Sigmoid colon (tissue), 6 donors: ENCODE measurements at regions not wholly inside any gene's neighbourhood (a gene's known extent, or its start where the extent isn't known, plus 50 kb on each side); places are given as distances from the start of the nearest gene placed in this dataset.

Experiments used
- DNase-seq: peaks from one replicate; pipeline ENCODE4 v3.0.0-alpha.2; 2019
- H3K27ac ChIP-seq, 4 donors: fragments of 200-600 bp; sonication (generic); one replicate each; pipeline ENCODE4 v1.5.1; 2016 to 2019; ENCODE audit warnings: mild to moderate bottlenecking in 1 of 4
- H3K27me3 ChIP-seq, 3 donors: fragments of 200-600 bp; sonication (generic); one replicate each; pipeline ENCODE4 v1.5.1; 2019; ENCODE audit warnings: mild to moderate bottlenecking in 1 of 3
- H3K36me3 ChIP-seq, 4 donors: fragments of 200-600 bp; sonication (generic); one replicate each; pipeline ENCODE4 v1.5.1; 2016 to 2019
- H3K4me1 ChIP-seq, 4 donors: fragments of 200-600 bp; sonication (generic); one replicate each; pipeline ENCODE4 v1.5.1; 2017 to 2019
- H3K4me3 ChIP-seq, 4 donors: fragments of 200-600 bp; sonication (generic); one replicate each; pipeline ENCODE4 v1.5.1; 2017 to 2019; ENCODE audit warnings: mild to moderate bottlenecking in 2 of 4, moderate library complexity in 1 of 4
- H3K9me3 ChIP-seq, 4 donors: fragments of 200-600 bp in 3 of 4; sonication (generic) in 3 of 4; one replicate each; pipeline versions ENCODE4 v1.5.1 to v1.6.1; 2013 to 2019
- CTCF ChIP-seq, 4 experiments: fragments of 450-650 bp in 3 of 4; fragments of 200-600 bp in 1 of 4; IDR thresholded peaks; one replicate each; pipeline ENCODE4 v1.5.1; 2016 to 2019; ENCODE audit warnings: antibody characterized with exemption in 4 of 4, mild to moderate bottlenecking in 3 of 4, moderate library complexity in 2 of 4
- EP300 ChIP-seq, 4 donors: sonication (generic); formaldehyde crosslinking; IDR thresholded peaks; one replicate each; pipeline ENCODE4 v1.6.1; 2017; ENCODE audit warnings: antibody characterized with exemption in 4 of 4
- POLR2A ChIP-seq, 2 donors: fragments of 450-650 bp; IDR thresholded peaks; one replicate each; pipeline ENCODE4 v1.6.1; 2016; ENCODE audit warnings: antibody characterized with exemption in 2 of 2, mild to moderate bottlenecking in 2 of 2, moderate library complexity in 2 of 2
- POLR2AphosphoS5 ChIP-seq, 4 donors: sonication (generic); formaldehyde crosslinking; IDR thresholded peaks; one replicate each; pipeline ENCODE4 v1.6.1; 2017; ENCODE audit warnings: antibody characterized with exemption in 4 of 4
- WGBS, 2 donors: extraction: QIAGEN DNeasy Blood & Tissue Kit; methylation state at CpG; one replicate each; pipeline ENCODE4 v1.1.7; 2013; 5-methylcytosine and 5-hydroxymethylcytosine counted together
- intact Hi-C: fragments of 100-400 bp; cut with DNase I; formaldehyde crosslinking; loops from one replicate; pipeline ENCODE4 v1.15.1; 2023
- donor health status: healthy with polysubstance abuse.
- donor health status: healthy.

- intact Hi-C loops = no loop called here
- H3K36me3 ChIP-seq = no peaks in the 10 kb centered on the region
- H3K9me3 ChIP-seq = no peaks in the 10 kb centered on the region
- no peak overlapping the region for H3K4me3 ChIP-seq
- 82 to 87% methylated on average over 3 of the region's 3 CpGs for WGBS, 2 donors
- peaks cover 0 to 4% (median 0%) of the 10 kb centered on the region in 4 donors for H3K4me1 ChIP-seq
- H3K27ac ChIP-seq = no peak overlapping the region
- no peaks in the 10 kb centered on the region for H3K27me3 ChIP-seq
- TF ChIP-seq POLR2AphosphoS5 (IDR thresholded peaks at IDR 0.05) (no peak), POLR2A (IDR thresholded peaks at IDR 0.05) (no peak), EP300 (IDR thresholded peaks at IDR 0.05) (no peak), CTCF (IDR thresholded peaks at IDR 0.05) (no peak)
- DNase-seq = no peak
Observed at GRCh38 chr5:112023766-112024165, 266.8 kb upstream of the NREP start.

- 36 to 76% methylated on average over 2 of the region's 2 CpGs for WGBS, 2 donors
- DNase-seq = no peak
Observed at GRCh38 chr5:112018846-112019245, 261.9 kb upstream of the NREP start.

GRCh38 chr5:112016980-112017379, 260.0 kb upstream of the NREP start:
- no peaks in the 10 kb centered on the region for H3K27me3 ChIP-seq
- DNase-seq = no peak
- no peak overlapping the region for H3K4me3 ChIP-seq
- TF ChIP-seq CTCF (IDR thresholded peaks at IDR 0.05) (no peak), POLR2A (IDR thresholded peaks at IDR 0.05) (no peak), EP300 (IDR thresholded peaks at IDR 0.05) (no peak), POLR2AphosphoS5 (IDR thresholded peaks at IDR 0.05) (no peak)
- H3K36me3 ChIP-seq = no peaks in the 10 kb centered on the region
- 92% methylated on average over 5 of the region's 5 CpGs for WGBS, 2 donors
- intact Hi-C loops = no loop called here
- H3K9me3 ChIP-seq = no peaks in the 10 kb centered on the region
- H3K27ac ChIP-seq = no peak overlapping the region
- H3K4me1 ChIP-seq = peaks cover 0 to 34% (median 18%) of the 10 kb centered on the region in 4 donors

More at GRCh38 chr5:112018846-112019245, 261.9 kb upstream of the NREP start:
- Histone ChIP-seq H3K27me3 (no peaks in the 10 kb centered on the region), H3K9me3 (no peaks in the 10 kb centered on the region), H3K4me1 (peaks cover 0 to 15% (median 11%) of the 10 kb centered on the region in 4 donors), H3K27ac (no peak overlapping the region), H3K36me3 (no peaks in the 10 kb centered on the region), H3K4me3 (no peak overlapping the region)
- TF ChIP-seq POLR2AphosphoS5 (IDR thresholded peaks at IDR 0.05) = no peak
- TF ChIP-seq EP300 (IDR thresholded peaks at IDR 0.05) = no peak
- no peak for TF ChIP-seq CTCF (IDR thresholded peaks at IDR 0.05)
- TF ChIP-seq POLR2A (IDR thresholded peaks at IDR 0.05) = no peak
- intact Hi-C loops = no loop called here

DNA sequence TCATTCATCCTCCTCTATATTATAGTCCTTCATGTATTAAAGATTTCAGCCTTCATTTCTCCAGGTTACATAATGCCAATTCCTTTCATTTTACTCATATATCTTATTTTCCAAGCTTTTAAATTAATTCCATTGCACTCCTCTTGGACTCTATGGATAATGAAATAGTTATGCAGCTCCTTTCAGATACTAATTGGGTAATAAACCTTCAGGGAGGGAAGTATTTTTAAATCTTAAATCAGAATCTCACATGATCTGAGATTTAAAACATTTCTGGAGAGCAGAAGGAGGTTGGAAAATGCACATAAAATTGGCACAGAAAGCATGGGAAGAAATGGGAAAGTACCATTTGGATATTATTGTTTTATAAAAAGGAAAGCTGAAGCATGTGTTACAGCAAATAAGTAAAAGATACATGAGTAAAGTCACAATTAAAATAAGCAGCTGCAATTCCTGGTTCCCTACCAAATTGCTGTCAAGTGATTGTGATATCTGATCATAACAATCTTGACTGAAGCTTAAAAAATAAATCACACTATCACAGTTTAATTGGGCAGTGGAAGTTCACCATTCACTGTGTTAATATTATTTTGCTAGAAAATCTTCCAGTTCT, 257.9 kb upstream of the NREP start:
- peak overlapping the region in 2 of 4 donors; percentile 41 for H3K27ac ChIP-seq
- TF ChIP-seq CTCF (IDR thresholded peaks at IDR 0.05) (no peak), POLR2AphosphoS5 (IDR thresholded peaks at IDR 0.05) (no peak), EP300 (IDR thresholded peaks at IDR 0.05) (no peak), POLR2A (IDR thresholded peaks at IDR 0.05) (no peak)
- H3K4me3 ChIP-seq = no peak overlapping the region
- no peaks in the 10 kb centered on the region for H3K9me3 ChIP-seq
- no peaks in the 10 kb centered on the region for H3K36me3 ChIP-seq
- H3K27me3 ChIP-seq = no peaks in the 10 kb centered on the region
- no peak for DNase-seq
- intact Hi-C loops = no loop called here
- peaks cover 0 to 41% (median 27%) of the 10 kb centered on the region in 4 donors for H3K4me1 ChIP-seq

DNA sequence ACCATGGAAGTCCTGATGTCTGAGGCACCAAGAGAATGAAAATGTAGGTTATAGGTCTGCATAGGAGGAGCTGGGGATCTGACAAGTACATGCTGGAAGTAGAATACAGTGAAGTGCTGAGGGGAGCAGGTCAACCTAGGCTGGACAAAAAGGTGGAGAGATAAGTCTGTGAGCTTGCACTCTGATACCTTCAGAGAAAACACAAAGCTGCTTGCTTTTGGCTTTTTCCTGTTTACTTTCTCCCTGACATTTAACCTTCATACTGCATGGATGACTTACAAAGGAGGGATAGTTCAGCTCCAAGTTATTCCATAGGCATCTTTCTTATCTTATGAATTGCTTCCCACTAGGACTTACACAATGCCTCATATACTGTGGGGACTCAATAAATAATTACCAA, 256.7 kb upstream of the NREP start:
- peaks cover 0 to 41% (median 27%) of the 10 kb centered on the region in 4 donors for H3K4me1 ChIP-seq
- TF ChIP-seq EP300 (IDR thresholded peaks at IDR 0.05) (no peak), POLR2AphosphoS5 (IDR thresholded peaks at IDR 0.05) (no peak), POLR2A (IDR thresholded peaks at IDR 0.05) (no peak), CTCF (IDR thresholded peaks at IDR 0.05) (no peak)
- no peaks in the 10 kb centered on the region for H3K9me3 ChIP-seq
- DNase-seq = no peak
- no peaks in the 10 kb centered on the region for H3K36me3 ChIP-seq
- intact Hi-C loops = no loop called here
- H3K27ac ChIP-seq = peak overlapping the region in 2 of 4 donors; percentile 41 to 57
- H3K27me3 ChIP-seq = no peaks in the 10 kb centered on the region
- no peak overlapping the region for H3K4me3 ChIP-seq
